ENCODE measurements at regions not wholly inside any gene's neighbourhood (a gene's known extent, or its start where the extent isn't known, plus 50 kb on each side); places are given as distances from the start of the nearest gene placed in this dataset.
A peak's percentile ranks its signal among the peaks of the same experiment; 100 is the strongest.

DNA sequence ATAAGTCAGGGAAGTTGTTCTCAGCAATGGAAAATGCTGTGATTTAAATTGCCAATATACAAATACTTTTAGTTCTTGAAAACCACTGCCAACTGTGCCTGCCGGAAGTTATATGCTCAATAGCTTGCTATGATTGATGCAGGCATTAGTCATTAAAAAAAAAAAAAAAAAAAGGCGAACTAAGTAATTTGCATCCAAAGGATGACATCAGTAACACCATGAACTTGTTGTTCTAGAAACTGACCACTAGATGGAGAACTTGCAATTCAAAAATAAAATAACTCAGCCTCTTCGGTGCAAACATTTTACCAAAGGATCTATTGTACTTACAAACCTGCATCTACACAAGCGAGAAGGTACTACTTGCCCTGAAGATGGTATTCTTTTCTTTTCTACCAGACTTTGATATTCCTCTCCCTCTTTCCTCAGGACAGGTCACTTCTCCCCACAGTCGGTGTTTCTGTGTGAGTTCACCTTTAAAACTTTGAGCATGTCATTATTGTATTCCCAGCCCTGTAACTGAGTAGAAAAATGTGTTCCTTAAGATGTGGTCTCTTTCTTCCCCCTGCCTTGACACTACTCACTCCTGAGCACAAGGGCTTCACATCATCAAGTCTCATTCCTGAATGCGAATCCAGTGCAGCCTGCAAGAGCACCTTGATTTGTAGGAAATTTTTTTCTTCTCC is 115.0 kb upstream of the VEPH1 start:
- DNase-seq = peak; percentile 18

DNA sequence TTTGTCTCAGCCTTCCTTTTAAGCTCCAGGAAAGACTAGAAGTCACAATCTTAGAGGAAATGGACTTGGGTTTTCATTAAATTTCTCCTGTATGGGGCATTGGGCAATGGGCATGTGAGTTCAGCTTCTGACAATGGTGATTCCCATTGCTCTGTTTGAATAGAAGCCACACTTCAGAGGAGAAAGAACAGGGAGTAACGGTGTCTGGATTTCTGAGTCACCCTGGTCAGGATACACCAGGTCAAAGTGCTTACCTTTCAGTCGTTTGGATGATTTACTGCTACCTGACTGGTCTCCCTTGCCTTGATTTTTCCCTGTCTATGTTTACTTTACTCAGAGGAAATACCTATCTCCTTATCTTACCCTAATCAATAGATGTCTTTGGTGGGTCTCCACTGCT is 111.7 kb upstream of the VEPH1 start:
- no peak for DNase-seq

DNA sequence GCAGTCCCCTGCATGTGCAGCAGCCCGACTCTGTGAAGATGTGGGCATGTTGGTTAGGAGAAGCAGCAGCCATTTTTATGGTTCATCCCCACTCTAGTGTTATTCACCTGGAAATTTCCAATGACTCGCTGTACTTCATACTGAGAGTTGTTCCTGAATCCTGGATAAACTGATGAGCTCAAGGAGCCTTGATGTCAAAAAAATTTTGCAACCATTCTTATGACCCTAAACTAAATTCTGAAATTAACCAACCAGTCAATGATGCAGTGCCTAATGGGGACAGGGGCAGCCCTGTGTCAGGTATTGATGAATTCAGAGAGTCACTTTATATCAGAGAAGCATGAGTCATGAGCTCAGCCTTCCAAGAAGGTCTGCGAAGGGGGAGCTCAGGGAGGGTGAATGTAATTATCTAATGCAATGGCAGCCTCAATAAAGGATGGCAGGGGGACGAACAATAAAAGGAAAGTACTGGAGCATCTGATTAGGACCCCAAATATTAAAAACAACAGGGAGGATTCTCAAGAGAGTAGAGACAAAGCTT is 108.4 kb upstream of the VEPH1 start:
- DNase-seq = no peak

DNA sequence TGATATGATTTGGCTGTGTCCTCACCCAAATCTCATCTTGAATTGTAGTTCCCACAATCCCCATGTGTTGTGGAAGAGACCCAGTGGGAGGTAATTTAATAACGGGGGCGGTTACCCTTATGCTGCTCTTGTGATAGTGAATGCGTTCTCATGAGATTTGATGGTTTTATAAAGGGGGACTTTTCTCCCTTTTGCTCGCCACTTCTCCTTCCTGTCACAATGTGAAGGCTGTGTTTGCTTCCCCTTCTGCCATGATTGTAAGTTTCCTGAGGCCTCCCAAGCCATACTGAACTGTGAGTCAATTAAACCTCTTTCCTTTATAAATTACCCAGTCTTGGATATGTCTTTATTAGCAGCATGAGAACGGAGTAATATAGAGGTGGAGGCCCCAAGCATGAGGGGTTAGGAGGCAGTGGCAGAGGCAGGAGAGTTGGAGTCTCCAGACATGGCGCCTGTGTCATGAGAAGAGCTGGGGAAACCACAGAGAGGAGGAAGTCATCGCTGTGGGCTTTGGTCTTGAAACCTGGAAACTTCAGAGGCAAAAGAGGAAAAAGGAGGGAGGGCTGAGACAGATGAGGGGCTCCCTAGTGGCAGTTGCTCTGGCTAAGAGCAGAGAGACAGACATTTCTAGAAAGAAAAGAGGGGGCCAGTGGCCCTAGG is 107.8 kb upstream of the VEPH1 start:
- no peak for DNase-seq

DNA sequence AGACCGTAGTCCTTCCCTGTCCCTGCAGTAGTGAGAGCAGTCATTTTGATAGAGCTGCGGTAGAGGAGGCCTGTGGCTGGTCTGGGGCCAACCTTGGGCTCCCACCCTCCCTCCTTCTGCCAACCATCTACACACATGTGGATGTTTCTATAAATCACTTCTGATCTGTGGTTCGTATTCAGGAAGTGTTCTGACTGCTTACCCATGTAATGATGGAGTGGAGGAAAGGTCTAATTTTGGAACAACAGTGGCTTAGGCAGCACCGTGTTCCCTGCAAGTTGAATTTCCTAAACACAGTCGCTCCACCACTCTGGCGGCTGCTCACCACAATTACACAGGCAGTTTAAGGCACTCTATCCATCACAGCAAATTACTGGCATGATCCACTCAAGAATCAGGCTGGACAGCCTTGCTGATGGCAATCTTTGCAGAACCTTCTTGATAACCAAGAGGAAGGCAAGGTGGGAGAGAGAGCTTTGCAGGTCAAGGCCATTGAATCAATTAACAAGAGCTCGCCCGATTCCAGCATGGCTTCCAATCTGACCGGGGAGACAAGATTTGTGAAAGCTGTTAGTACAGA is 104.7 kb upstream of the VEPH1 start:
- DNase-seq = no peak

DNA sequence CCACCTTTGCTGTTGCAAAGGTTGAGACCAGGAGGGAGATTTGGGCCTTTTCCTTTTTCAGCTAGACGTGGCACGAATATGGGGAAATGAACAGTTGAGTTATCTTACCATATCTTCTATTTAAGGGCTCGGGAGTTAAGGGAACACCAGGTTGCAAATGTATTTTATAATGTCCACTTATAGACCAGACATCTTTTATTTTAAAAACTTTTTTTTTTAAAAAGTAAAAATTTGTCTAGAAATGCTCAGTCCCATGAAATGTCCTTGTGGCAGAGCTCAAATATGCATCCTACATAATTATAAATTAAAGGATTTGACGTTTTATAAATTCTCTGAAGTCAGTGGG is 103.6 kb upstream of the VEPH1 start:
- no peak for DNase-seq

DNA sequence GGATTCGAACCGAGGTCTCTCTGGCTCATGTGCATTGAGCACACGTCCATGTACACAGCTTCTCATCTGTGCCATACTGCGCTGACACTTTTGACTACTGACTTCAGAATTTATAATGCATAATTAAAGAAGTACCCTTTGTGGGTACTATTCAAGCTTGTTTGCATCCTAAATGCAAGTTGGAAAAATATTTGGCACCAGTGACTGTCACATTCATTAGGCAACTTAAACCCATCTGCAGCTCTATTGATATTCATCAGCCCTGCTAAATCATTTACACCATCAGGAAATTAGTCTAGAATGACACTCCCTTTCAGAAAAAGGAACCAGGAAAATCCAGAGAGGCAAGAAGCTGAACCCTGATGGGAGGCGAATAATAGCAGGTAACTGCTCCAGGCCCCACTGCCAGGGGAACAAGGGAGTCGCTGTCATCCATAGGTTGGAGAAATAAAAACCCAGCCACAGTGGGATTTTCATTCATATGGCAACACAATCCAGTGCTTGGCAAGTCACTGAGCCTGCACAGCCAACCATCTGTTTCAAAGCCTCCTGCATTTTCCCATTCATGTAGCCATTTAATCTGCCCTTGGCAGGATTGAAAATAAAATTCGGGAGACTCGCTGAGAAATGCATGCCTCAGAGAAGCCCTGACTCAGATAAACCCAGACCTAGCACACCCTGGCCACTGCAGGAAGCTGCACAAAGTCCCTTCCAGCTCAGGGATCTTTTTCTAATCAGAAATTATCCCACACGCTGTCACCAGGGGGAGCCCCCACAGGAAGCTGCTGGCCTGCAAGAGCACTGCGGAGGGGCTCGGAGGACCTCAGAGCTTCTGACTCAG is 103.0 kb upstream of the VEPH1 start:
- no peak for DNase-seq

DNA sequence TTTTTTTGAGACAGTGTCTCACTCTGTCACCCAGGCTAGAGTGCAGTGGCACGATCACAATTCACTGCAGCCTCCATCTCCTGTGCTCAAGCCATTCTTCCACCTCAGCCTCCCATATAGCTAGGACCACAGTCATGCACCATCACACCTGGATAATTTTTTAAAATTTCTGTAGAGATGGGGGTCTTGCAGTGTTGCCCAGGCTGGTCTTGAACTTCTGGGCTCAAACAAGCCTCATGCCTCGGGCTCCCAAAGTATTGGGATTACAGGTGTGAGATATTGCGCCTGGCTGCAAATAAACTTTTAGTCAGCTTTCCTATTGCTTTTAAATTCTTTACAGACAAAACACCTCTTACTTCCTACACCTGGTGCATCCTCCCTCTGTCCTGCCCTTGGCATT is 102.1 kb upstream of the VEPH1 start:
- DNase-seq = no peak

DNA sequence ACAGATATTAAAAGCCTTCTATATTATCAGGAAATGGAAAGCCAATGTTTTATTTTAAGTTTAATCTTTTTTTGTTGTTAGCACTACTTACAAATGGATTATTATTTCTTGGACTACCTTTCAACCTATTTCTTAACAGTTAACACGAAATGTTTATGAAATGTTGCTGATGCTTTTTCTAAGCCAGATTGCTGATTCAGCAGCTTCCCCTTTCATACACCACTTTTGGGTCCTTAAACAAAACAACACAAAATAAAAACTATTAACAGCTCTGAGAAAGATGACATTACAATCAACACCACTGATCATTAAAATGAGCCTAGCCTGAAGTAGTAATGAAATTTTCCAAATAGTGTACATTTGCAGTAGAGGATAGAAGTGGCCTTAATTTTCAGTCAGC is 99.2 kb upstream of the VEPH1 start:
- no peak for DNase-seq

DNA sequence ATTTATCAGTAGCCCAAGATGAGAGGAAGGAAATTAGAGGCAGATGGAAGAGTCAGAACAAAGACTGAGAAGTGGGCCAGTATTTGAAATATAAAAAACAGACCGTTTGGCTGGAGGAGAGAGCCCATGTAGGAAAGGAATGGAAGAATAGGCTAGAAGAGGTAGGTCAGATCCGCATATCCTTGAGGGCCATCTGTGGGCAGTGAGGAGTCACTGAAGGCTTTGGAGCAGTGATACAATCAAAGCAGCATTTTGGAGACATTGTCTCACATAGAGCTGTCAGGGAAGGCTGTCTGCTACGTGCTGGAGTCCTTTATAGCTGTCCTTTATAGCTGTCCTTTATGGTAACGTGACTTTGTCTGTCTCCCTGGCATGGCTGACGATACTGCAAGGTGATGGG is 92.0 kb upstream of the VEPH1 start:
- no peak for DNase-seq

DNA sequence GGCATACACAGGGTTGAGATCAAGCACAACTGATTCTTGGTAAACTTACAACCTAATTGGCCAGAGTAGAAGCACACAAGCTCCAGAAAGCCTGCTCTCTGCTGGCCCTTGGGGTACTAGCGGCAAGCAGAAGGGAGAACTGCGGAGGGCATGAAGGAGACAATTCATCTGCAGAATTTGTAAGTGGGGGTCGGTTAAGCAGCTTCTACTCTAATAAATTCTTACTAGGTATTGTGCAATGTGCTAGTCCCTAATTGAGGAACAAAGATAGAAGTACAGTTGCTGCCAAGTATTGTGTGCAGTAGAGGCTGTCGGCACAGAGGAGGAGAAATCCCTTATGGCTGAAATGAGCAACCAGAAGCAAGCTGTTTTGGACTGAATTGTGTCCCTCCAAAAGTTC is 91.2 kb upstream of the VEPH1 start:
- no peak for DNase-seq

DNA sequence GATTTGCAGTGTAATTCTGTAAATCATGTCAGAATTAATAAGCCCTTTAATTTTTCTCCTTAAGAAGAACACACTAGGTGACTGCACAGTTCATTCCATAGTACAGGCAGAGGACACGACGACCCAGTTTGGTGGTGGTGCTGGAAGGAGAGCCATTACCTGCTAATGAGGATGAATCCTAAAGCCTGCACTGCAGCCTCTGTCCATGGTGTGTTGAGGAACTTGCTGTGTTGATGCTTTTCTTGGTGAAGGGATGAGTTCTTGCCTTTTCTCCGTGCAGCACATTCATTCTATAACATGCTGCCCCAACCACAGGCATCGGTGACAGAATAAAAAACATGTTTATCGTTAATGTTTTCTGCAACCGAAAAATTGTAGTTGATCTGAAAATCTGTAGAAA is 89.6 kb upstream of the VEPH1 start:
- DNase-seq = no peak

DNA sequence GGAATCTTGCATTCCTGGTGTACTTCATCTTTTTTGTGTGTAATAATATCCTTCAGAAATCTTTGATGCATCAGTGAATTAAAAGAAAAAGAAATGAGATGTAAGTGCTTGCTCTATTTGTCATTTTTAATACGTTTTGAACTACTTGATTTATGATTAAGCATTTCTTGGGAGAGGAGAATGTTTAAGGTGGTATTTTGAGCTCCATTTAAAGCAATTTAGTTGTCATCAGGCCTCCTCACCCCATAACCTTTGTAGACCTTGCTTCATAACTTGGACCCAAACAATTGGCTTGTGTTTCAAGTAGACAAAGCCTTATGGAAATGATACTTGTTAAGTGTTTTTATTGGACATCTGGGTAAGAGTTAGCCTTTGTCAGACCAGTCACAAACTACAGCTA is 87.1 kb upstream of the VEPH1 start:
- no peak for DNase-seq

DNA sequence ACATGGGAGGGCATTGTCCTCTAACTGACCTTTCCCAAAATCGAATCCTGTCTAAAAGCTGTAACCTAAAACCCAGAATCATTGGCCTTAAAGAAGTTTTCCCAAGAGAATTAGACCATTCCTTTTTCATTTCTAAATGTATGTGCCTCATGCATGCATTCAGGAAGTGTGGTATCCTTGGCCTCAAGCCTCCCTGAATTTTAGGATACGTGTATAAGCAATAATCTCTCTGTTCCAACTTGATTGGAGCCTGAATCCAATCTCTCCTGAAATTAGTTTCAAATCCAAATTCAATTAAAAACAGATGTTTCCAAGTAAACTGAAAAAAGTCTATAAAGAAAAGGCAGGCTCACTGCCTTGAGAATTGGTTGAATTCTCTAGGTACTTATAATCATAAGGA is 86.0 kb upstream of the VEPH1 start:
- DNase-seq = no peak

DNA sequence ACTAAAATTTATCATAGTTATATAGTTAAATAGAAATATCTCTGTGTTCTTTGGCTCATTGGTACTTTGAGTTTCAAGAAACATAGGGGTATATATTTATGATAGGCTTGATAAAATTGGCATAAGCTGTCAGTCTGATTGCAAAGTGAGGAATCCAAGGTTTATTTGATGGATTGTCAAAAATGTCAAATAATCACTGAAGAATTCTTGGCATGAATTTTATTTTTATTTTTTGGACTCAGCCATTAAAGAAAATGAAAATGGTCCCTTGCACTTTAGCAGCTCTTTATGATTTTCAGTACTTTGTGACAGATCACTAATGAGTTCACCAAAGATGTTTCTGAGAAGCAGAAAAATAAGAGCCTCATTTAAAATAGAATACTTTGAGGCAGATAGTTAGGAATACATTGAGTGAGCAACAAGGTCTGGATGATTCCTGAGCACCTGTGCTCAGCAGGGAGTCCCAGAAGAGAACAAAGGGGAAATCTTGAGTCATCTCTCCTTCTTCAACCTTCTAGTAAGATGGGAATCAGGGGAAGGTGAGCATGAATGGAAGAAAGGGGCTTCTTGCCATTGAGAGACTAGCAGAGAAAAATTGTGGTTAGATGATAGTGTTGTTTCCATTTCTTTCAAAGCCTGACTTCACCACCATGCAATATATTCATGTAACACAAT is 85.3 kb upstream of the VEPH1 start:
- DNase-seq = no peak

DNA sequence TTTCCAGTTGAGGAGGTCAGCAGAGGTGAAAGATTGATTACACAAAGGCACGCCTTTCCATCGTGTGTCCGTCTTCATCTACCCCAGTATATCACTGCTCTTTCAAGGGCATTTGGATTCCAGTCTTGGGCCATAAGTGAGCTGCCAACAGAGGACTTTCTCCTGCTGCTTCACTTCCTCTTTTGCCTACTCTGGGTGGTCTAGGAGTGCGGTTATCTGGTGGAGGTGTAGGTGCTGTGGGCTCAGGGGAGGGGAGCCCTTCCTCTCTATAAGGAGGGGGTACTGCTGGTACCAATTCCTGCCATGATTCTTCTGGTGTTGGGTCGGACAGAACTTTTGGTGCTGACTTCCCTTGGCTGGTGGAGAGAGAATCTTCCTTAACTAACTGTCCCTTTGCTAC is 83.1 kb upstream of the VEPH1 start:
- DNase-seq = no peak

DNA sequence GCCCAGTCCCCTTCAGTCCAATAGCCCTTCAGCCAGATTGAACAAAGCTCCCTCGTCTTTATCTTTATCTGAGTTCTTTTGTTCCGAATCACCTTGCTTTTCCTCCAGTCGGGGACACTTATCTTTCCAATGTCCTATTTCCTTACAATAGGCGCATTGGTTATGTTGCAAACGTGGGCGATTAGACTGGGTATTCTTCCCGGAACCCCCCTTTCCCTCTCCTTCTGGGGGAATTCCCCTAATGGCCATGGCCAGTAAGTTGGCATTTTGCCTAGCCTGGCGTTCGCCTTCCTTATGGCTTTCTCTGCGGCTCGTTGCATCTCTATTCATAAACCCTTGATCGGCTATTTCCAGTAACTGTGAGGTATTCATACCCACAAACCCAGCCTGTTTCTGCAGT is 82.2 kb upstream of the VEPH1 start:
- DNase-seq = no peak

DNA sequence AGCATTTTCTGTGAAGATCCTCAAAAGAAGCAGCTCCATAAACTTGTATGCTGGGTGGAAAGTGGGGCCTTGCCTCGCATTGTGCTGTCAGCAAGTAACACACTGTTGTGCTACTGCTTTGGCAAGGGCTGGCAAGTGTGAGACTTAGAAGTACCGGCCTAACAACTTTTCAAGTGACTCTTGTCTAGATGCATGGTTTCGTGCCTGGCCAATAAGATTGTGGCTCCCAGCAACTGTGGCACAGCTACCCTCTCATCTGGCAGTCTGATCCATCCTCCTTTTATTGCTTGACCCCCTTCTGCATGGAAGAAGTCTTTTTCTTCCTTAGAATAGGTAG is 79.4 kb upstream of the VEPH1 start:
- DNase-seq = no peak

DNA sequence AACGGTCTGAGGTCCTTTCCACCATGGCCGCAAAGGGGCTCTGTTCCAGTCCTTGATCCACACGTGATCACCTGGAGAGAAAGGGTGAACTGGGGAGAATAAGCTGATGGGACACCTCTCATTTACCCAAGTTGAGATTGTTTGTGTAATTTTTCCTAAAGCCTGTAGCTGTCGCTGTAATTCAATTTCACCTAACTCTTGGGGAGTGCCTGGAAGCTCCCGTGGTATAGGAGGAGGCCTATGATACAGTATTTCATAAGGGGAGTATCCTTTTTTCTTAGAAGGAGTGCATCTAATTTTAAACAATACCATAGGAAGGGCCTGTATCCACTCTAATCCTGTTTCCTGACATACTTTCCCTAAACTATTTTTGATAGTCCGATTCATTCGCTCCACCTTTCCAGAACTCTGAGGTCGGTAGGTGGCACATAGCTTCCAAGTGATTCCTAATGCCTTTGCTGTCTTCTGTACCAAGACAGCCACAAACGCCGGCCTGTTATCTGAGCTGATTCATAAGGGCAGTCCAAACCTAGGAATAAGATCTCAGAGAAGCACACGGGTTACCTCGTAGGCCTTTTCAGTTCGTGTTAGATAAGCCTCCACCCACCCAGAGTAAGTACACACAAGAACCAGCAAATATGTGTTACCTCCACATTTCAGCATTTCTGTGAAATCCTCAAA is 78.9 kb upstream of the VEPH1 start:
- DNase-seq = peak; percentile 15

DNA sequence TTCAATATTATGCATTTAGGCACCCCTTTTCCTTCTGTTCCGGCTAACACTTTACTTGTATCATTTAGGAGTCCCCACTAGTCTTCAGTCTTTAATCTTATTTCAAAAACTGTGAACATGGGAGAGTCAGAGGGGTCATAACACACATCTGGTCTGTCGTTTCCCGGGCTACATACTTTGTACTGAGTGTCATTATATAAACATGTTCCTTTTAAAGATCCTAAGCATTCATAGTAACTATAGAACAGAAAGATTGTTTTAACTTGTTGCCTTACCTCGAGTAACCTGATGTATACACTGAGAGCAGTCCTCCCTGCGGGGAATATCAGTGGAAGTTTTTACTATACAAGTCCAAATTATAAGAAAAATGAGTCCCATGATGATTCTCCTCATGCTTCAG is 78.2 kb upstream of the VEPH1 start:
- no peak for DNase-seq

DNA sequence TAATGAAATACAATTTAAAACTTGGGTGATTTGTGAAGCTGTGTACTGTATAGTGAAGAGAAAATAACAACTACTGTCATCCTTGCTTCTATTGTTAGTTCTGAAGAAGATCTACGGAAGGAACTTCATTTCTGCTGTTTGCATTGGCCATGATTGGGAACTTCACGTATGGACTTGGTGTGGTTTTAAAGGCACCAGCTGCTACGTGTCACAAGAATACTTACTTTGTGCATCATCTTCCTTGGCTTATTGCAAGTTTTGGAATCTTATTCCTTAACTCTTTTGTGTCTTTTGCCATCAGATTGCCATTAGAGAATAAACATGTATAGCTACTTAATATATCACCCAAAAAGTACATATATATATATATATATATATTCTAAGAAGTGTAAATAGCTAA is 75.0 kb upstream of the VEPH1 start:
- no peak for DNase-seq

DNA sequence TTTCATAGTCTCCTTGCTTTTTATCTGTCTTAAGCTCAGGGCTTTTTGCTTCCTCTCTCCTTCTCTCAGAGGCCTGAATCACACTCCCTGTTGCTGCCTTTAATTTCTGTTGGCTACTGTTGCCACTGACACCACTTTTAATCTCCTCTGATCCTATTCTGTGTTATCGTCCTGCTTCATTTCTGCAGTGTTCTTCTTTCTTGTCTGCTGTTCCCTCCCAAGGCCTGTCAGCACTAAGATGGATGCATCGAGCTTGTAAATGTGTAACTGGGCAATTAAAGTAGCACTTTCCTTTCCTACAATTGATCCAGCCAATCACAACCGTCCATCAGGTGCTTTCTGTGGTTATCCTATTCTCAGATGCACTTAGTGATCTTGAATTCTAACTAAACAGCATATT is 71.3 kb upstream of the VEPH1 start:
- DNase-seq = no peak
